CD4-positive, alpha-beta T cell treated with Interleukin-15 for 4 hours (primary cell): ENCODE measurements at regions not wholly inside any gene's neighbourhood (a gene's known extent, or its start where the extent isn't known, plus 50 kb on each side); places are given as distances from the start of the nearest gene placed in this dataset.
"Not testable (repeated sequence)": the region's sequence is repeated elsewhere in the genome, so short reads cannot be mapped to it uniquely, and the experiment has no call there.

Experiments used
- DNase-seq: peaks from one replicate; pipeline ENCODE4 v3.0.0-alpha.2; 2020; ENCODE audit warnings: low spot score

DNA sequence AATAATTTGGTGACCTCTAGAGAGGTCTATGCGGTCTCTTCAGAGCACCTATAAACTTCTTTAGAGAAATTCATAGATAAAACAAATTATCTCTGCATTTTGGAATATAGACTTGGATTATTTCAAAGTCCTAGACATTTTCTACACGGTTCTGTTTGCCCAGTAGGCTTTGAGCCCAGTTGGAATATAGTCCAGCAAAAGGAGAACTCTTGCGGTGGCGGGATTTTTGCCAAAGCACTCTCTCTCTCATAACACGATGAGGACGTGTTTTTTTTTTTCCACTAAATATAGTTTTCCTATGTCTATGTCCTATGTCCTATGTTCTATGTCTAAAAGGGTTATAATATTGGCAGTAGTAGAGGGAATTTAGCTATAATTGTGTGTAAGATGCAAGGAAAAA, 164.9 kb upstream of the AGR3 start:
- DNase-seq: no peak

DNA sequence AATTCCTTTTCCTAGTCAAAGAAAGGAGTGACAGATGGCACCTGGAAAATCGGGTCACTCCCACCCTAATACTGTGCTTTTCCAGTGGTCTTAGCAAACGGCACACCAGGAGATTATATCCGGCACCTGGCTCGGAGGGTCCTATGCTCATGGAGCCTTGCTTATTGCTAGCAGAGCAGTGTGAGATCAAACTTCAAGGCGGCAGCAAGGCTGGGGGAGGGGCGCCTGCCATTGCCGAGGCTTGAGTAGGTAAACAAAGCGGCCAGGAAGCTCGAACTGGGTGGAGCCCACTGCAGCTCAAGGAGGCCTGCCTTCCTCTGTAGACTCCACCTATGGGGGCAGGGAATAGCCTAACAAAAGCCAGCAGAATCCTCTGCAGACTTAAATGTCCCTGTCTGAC, 171.4 kb upstream of the AGR3 start:
- DNase-seq: not testable (repeated sequence)

DNA sequence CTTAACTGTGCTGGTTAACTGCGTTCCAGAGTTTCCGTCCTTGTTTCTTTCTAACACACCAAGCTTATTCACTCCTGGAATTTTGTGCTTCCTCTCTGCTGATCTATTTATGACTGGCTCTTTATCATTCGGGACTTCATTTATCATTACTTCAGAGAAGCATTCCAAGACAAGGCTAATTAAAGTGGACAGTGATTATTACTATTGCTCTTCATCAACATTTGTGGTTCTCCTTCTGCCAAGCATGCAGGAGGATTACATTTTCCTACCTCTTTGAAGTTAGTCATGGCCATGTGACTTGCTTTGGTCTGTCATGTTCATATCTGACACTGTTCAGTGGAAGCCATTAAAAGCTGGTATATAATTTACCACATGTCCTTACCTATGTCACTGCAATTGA, 172.4 kb upstream of the AGR3 start:
- no peak for DNase-seq

DNA sequence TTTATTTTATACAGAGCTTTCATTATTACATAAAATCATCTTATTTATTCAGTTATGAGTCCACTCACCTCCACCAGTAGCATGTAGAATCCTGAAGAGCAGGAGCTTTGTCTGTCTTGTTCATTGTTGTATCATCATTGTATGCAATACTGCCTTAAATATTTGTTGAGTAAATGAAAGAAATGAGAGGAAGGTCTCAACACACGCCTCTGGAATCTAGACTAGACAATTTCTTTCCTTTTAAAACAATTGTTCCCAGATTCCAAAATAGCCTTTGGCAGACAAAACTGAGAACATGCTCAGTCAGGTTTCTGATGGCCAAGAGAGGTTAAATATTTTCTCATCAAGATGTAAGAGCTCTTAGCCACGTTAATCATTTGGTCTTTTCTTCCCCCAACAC, 173.1 kb upstream of the AGR3 start:
- no peak for DNase-seq

DNA sequence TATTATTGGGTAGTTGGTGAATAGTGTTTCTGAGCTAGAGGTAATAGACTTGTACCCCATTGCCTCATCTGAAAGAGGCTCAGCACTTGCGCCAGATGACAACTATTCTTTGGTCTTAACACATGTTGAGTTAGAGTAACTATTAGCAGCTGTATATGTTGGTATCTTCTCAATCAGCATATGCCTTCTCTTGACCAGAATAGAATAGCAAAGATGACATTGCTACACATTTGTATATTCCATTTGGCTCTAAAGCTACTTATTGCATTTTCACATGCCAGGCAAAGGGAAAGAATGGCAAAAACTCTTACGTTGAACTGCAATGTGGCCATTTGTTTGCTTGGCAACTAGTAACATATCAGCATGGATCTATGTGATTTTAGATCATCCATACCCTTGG, 173.8 kb upstream of the AGR3 start:
- DNase-seq: no peak

DNA sequence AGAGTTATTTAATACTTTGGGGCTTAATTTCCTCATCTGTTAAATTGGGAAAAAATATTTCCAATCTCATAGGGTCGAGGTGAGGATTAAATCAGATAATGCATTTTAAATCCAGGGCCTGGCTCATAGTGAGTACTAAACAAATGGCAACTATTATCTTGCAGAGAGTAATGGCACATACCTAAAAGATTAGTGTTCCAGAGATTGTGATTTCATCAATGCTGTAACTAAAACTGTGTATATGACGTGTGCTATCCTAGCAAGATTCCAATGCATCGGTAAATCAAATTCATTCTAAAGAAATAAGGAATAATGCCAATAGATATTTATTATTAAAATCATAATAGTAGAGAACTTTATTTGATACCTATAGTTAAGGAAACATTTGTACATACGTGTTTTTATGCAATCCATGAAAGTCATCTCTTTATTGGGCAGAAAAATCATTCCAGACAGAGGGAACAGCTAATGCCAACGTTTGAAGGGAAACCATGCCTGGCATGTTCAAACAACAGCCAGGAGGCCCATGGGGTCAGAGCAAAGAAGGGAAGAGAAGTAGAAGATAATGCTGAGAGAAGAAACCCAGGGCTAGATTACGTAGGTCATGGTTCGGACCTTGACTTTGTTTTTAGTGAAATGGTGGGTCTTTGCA, 174.8 kb upstream of the AGR3 start:
- no peak for DNase-seq

DNA sequence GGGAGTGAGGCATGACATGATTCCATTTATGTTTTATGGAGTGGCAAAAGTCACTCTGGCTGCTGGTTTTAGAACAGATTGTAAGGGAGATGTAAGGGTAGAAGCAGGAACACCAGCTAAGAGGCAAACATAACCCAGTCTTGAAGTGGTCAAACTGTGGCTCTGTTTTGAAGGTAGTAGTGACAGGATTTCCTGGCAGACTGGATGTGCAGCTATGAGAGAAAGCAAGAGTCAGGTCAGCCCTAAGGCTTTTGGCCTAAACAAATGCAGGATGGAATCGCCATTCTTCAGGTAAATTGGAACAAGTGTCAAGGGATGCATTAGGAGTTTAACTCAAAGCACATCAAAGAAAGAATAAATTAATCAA, 175.3 kb upstream of the AGR3 start:
- no peak for DNase-seq

DNA sequence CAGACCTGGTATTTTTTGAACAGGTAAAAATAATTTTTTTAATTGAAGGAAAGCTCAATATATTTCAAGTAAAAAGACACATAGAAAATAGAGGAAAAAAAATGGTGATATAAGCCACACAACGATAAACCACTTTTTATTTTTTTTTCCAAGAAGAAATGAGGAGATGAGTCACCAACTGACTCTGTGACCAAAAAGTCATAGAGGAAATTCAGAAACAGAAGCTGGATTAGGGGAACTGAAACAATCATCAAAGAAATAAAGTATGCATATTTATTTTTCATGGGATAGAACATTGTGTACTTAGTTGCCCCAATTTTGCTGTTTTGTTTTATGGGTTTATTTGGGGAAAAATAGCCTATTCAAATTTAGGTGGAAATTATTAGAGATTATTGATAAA, 176.8 kb upstream of the AGR3 start:
- DNase-seq: peak; percentile 25

DNA sequence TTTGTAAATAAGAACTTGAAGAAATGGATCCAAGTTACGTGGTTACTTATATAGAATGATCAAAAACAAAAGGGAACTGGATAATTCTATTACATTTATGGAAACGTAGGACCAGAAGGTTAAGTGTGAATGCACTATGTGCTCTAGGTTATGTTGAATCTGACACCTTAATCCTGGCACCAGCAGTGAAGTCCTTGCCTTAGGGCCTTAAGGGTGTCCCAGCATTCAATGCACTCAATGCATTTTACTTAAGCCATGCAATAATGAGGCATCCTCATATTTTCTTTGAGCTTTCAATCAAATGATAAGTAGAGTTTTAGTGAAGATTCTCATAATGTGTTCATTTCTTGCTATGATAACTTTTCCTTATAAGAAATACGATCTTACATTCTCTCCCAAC, 178.3 kb upstream of the AGR3 start:
- no peak for DNase-seq

DNA sequence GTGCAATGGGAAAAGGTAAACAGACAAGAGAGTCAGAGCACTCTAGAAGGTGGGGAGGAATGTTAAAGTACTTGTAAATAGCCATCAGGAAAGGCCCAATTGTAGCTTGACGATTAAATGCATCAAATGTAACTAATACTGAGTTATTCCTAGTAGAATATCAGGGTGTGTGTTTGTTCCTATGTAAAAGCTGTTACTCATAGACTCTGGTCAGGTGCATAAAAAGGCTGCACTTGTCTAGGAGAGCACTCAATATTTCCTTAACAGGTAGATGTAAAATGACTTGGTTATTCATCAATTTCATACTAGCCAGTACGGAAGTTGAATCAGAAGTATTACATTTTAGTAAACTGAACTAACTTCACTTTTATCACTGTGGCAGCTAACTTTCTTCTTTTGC, 179.7 kb upstream of the AGR3 start:
- DNase-seq: no peak

DNA sequence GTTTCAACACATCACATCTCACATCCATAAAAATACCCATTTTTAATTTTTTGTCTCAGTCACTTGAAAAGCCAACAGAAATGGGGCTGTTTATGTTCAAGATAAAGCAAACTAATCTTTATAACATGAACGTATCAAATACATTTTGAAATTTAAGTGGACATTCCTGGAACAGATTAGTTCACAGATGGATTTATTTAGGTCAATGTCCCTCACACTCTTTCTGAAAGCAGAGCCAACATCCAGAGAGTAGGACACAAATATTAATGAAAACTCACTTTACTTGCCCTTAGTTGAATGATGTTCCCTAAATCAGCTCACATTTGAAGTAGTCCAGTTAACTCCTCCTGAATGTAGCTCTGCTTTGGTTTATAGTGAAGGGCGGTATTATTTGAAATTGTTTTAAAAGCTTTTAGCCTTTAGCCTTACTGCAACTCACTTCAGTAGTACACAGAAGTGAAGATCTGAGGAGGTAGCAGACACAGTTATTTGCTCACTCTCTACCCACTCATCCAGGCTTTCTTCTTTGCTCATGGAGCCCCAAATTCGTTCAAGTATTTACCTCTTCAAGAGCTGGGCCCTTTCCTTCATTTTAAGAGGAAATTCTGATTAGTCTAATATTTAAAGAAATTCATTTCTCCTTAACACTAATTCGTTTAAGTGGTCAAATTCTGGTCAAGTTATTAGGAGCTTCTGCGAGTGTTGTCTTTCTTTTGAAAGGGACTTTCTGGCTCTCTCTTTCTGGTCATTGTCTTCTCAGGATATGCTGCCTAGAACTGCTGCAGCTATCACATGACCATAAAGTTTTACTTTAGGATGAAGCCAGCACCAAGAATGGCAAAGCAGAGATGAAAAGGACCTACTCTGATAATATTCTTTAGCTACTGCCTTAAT, 180.6 kb upstream of the AGR3 start:
- no peak for DNase-seq

DNA sequence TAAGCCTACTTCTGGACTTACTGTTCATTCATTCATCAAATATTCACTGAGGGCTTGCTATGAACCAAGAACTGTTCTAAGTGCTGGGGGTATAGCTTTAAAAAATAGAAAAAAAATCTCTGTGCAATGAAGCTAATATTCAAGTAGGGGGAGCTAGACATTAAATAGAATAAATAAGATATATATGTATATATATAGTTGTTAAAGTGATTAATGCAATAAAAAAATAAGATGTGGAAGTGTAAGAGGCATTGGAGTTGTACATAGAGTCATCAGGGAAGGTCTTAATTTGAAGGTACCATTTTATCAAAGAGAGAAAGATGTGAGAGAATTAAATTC, 181.2 kb upstream of the AGR3 start:
- DNase-seq: peak; percentile 25

DNA sequence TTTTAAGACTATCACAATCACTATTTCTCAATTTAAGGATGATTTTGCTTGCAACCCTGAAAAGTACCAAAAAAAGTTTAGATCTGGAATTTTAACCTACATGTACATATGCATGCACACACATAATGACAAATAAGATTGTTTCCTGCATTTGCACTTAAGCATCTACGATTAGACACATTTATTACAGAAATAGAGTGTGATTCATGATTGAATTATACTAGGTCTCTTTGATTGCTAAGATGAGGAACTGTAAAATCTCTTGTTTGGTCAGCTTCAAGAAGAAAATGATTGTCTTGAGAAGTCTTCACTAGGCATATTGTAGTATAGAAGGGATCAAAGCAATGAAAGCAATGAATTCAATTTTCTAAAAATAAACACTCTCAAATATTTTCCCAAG, 185.9 kb upstream of the AGR3 start:
- no peak for DNase-seq

DNA sequence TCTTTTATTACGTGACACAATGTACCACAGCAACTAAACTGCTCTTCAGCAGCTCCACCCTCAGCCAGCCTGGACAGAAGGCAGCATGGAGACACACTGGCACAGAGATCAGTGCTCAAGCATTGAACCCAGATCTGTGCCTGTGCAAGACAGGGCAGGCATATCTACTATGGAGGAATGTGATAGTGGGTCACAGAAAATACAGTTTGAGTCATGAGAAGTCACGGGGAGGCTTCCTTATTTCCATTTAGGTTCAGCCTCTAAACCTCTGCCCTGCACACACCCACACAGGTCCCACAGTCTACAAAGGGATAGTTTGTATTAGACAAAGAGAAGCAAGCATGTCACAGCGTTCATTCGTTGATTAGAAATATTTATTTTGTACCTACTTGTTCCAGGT, 187.4 kb upstream of the AGR3 start:
- no peak for DNase-seq

DNA sequence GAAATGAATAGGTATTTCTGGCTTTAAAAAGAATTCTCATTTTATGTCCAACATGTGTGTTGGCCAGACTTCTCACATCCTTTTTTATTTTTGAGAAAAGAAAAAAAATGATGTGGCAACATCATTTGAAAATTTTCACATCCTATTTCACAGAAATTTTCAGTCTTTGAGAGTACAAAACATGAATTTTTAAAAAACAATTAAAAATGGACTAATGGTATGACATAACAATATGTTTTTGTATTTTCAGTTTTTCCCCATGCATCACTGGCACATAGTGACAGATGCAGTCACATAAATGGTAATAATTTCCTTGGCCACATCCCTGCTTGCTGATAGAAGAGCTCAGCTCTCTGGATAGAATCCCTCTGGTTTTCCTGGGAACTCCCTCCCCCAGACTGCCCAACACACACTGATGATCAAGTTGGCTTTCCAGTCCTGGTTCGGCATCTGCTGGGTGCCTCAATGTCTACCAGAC, 188.5 kb upstream of the AGR3 start:
- no peak for DNase-seq

DNA sequence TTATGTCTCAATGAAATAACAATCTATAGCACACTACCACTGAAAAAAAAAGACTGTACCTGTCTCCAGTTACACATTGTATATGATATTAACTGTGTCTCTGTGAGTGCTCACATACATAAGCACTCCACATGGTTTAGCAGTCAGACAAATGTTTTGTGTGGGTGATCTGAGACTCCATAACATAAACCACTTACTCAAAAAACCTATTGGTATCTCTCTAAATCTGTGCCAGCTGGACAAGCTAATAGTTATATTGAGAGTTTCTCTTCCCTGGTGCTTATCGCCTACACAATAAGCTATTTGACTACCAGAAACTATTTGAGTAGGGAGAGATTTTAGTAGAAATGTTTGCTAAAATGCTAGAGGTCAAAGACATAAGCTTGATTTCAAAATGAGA, 190.1 kb upstream of the AGR3 start:
- no peak for DNase-seq

DNA sequence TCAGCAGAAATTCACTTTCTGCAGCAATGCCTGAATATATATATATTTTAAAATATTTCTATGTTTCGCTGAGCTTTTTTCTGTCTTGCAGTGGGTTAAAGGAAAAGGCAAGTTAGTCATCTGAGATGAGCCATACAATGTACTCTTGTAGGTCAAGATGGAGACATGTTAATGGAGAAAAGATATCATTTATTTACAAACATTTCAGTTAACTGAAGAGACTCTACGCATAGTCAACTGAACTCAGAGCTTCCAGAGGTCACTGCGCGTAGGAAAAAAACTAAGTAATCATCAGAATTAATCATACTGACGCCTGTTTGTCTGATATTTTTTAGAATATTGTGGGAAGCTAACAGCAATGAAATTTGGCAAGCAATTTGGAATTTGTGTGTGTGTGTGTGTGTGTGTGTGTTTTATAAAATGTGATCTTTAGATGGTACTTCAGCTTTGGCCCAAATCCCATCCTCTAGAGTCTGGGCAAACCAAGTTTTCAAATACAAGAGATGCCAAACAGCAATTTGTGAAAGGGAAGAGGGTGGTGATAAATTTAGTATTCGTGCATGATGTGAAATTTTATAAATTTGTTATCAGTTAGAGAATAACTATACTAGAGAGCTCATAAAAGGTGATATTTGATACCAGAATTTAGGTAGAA, 193.9 kb upstream of the AGR3 start:
- no peak for DNase-seq

DNA sequence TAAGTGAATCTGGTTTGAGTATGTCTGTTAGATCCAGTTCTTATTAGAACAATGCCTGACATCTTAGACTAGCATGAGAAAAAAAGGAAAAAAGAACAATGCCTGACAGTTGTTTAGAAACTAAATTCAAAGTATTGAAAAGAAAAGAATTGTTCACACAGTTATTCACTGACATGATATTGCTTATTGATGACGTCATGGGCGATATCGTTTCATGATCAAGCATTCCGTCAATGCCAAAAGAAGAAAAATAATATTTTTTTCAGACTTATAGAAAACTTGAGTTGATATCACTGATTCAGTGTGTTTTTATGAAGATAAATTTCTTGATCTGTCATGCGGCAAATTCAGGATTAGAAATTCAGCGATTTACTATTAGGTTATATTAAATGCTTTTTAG, 196.5 kb upstream of the AGR3 start:
- DNase-seq: no peak

DNA sequence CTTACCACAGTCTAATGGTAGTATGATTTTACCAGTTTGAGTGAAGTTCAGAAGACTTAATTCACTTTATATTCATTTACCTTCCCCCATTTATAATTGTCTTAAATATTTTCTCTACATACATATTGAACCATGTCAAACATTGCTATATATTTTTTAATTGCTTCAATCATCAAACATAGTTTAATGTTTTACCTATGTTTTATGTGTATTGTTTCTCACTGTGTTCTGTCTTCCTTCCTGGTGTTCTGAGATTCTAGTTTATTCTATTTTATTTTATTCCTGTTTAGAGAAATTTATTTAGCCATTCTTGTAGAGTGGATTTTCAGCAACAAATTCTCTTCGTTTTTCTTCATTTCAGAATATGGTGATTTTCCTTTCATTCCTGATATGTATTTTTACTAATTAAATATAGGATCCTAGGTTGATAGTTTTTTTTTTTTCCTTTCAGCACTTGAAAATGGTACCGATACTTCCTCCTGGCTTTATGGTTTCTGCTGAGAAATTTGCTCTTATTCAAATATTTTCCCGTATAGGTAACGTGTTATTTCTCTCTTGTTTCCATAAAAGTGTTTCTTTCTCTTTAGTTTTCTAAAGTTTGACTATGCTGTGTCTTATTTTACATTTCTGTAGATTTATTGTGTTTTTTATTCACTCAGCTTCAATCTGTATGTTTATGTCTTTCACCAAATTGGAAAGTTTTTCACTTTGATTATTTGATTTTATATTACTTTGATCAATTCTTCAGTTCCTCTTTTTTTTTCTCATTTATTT, 201.8 kb upstream of the AGR3 start:
- DNase-seq: no peak

DNA sequence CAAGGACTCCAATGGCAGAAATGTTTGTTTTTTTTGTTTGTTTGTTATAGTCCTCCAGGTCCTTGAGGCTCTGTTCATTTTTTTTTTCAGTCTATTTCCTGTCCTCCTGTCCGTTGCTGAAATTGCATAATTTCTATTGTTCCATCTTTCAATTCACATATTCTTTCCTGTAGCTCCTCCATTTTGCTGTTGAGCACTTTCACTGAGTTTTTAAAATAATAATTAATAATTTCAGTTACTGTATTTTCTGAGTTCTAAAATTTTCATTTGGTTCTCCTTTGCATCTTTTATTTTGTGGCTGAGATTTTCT, 202.3 kb upstream of the AGR3 start:
- DNase-seq: no peak

DNA sequence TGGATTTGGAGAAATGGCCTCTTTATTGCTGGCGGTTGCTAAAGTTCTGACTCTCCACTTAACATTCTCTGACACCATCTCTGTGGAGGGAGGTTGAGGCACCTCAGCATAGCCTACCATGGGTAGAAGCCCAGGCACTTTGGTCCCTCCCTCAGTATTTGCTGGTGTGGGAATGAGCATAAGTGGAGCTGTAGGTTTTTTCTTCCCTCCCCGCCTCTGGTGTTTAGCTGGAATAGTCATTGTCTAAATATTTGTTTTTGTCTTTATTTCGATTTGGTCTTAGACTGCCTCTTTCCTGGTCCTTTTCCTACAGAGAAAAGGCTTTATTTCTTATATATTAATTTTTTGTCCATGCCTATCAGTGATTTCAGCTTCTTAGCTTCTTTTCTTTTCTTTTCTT, 203.4 kb upstream of the AGR3 start:
- no peak for DNase-seq

DNA sequence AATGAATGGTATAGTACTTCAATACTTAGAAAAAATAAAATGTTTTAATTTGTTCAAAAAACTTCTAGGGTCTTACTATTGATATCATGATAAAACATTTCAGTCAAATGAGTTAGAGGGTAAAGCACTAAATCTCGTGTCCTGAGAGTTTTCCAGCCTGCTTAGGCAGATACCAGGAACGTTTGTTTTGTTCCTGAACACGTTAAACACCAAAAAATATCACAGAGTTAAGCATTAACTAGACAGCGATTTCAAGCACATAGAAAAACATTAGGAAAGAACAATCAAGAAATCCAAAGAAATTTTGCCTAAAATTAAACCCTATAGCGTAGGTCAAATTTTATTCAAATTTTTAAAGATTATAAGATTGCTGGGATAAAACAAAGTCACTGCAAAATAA, 204.6 kb upstream of the AGR3 start:
- DNase-seq: no peak

DNA sequence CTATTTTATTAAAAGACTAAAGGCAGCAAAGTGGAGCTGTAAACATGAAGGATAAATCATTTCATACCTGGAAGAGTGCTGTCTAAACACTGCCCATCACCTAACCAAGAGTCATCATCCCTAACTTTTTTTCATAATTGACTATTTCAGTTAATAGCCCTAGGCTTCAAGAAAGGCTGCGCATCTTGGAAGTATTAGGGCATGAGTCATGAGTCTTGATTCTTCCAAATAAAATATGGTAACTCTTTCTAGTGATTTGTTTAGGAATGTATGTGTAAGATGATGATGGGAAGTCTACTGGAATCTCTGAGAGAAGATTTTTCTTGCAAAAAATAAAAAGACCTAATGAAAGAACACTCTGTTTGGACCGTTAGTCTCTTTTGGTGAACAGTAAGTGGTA, 207.7 kb upstream of the AHR start:
- DNase-seq: no peak
